ENCODE measurements at regions not wholly inside any gene's neighbourhood (a gene's known extent, or its start where the extent isn't known, plus 50 kb on each side); places are given as distances from the start of the nearest gene placed in this dataset.

DNA sequence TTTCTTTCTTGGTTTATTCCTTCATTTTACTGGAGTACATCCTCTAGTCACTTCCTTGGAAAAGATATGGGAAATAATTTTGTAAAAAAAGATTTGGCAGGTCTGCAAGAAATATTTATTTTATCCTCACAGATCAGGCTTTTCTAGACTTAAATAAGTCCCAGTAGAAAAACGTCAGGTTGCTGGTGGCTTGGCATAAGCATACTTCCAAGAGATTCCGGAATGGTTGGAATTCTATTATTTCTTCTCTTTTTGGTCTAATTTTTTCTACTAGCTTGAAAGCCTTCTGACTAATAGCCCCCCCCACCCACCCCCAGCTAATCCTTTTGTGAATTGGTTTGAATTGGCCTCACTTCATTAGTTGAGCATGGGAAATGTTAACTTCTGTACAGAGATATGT lies 147.6 kb downstream of the ZIC5 start:
- TF ChIP-seq, protein P1, sequence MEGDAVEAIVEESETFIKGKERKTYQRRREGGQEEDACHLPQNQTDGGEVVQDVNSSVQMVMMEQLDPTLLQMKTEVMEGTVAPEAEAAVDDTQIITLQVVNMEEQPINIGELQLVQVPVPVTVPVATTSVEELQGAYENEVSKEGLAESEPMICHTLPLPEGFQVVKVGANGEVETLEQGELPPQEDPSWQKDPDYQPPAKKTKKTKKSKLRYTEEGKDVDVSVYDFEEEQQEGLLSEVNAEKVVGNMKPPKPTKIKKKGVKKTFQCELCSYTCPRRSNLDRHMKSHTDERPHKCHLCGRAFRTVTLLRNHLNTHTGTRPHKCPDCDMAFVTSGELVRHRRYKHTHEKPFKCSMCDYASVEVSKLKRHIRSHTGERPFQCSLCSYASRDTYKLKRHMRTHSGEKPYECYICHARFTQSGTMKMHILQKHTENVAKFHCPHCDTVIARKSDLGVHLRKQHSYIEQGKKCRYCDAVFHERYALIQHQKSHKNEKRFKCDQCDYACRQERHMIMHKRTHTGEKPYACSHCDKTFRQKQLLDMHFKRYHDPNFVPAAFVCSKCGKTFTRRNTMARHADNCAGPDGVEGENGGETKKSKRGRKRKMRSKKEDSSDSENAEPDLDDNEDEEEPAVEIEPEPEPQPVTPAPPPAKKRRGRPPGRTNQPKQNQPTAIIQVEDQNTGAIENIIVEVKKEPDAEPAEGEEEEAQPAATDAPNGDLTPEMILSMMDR (IDR thresholded peaks at IDR 0.05), result no peak
- Histone ChIP-seq H3K4me1 (no peaks in the 10 kb centered on the region), H3K36me3 (no peaks in the 10 kb centered on the region), H3K27me3 (no peaks in the 10 kb centered on the region), H3K4me3 (no peak overlapping the region), H3K9me3 (no peaks in the 10 kb centered on the region), H3K9ac (ENCODE audit: low read depth in 2 of 2, low read length in 2 of 2) (no peak overlapping the region), H3K27ac (no peak overlapping the region)
- intact Hi-C loops (cut with DNase I), result no loop called here
- DNase-seq, result no peak

DNA sequence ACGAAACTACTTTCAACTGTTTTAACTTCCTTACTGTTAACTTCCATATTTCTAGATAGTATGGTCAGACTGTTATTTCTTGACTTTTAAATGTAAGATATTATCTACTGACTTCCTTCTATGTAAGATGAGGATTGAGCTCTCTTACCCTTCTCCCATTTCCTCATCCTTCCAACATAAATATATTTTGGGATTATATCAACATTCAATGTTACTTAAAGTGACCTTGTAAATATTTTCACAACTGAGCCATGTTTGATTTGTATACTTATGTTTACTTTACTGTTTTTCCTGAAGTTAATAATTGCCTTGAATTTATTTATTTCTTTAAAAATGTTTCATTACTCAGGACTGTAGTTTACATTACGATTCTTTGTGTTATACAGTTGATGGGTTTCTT lies 148.7 kb downstream of the ZIC5 start:
- Histone ChIP-seq H3K9ac (ENCODE audit: low read depth in 2 of 2, low read length in 2 of 2) (no peak overlapping the region), H3K4me1 (no peaks in the 10 kb centered on the region), H3K36me3 (no peaks in the 10 kb centered on the region), H3K27me3 (no peaks in the 10 kb centered on the region), H3K9me3 (no peaks in the 10 kb centered on the region), H3K4me3 (no peak overlapping the region), H3K27ac (no peak overlapping the region)
- TF ChIP-seq, protein P1 (IDR thresholded peaks at IDR 0.05), result no peak
- intact Hi-C loops (cut with DNase I), result no loop called here
- no peak for DNase-seq

DNA sequence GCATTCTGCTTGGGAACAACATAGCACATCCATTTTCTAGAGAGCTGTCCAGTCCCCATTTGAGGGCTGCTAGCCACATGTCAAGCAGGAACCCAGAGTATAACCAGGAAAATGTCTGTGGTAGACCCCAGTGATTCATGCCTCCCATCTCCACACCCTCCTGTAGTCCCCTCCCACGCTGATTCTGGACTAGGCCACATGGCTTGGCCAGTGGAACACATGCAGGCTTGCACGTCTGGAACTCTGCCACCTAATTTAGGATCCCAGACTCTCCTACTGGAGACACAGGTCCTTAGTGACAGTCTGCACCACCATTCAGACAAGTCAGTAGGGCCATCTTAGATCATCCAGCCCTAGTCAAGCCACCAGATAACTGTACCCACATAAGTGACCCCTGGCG lies 149.8 kb downstream of the ZIC5 start:
- H3K9ac ChIP-seq (ENCODE audit: low read depth in 2 of 2, low read length in 2 of 2), result no peak overlapping the region
- H3K27ac ChIP-seq, result no peak overlapping the region
- intact Hi-C loops (cut with DNase I), result no loop called here
- no peaks in the 10 kb centered on the region for H3K27me3 ChIP-seq
- H3K4me1 ChIP-seq, result no peaks in the 10 kb centered on the region
- DNase-seq, result no peak
- H3K9me3 ChIP-seq, result no peaks in the 10 kb centered on the region
- H3K36me3 ChIP-seq, result no peaks in the 10 kb centered on the region
- TF ChIP-seq, protein P1 (IDR thresholded peaks at IDR 0.05), result no peak
- H3K4me3 ChIP-seq, result no peak overlapping the region

DNA sequence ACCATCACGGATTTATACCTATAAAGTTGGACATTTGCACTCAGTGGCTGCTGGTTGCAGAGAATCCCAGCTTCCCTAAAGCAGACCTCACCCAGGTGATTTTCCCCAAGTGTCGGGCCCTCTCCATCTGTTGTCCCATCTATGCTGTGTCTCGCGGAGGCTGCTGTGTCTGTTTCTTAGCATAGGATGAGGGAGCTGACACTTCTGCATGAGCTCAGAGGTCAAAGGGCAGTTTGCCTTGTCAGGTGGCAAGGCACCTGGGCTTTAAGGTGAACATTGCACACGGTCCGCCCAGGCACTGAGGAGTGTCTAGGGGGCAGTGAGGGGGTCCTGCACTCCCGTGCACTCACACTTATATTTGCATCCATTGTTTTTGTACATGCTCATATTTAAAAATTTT lies 151.6 kb downstream of the ZIC5 start:
- Histone ChIP-seq H3K36me3 (no peaks in the 10 kb centered on the region), H3K27me3 (no peaks in the 10 kb centered on the region), H3K4me3 (no peak overlapping the region), H3K9ac (ENCODE audit: low read depth in 2 of 2, low read length in 2 of 2) (no peak overlapping the region), H3K4me1 (no peaks in the 10 kb centered on the region), H3K9me3 (no peaks in the 10 kb centered on the region), H3K27ac (no peak overlapping the region)
- TF ChIP-seq, protein P1 (IDR thresholded peaks at IDR 0.05), result no peak
- no peak for DNase-seq
- intact Hi-C loops (cut with DNase I), result no loop called here

DNA sequence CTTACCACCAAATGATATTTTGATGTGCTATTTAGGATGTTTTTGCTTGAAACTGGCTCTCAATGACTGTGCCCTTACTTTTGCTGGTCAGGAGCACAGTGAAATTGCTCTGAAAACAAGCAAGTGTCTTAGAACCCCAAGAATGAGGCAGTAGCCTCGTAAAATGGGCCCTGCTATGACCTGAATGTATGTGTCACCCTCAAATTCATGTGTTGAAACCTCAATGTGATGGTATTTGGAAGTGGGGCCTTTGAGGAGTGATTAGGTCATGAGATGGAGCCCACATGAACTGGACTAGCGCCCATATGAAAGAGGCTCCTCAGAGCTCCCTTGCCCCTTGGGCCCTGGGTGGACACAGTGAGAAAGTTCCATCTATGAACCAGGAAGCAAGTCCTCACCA lies 155.2 kb downstream of the ZIC5 start:
- H3K27ac ChIP-seq, result no peak overlapping the region
- TF ChIP-seq, protein P1 (IDR thresholded peaks at IDR 0.05), result no peak
- intact Hi-C loops (cut with DNase I), result no loop called here

More for the DNA sequence above, 155.2 kb downstream of the ZIC5 start:
- Histone ChIP-seq H3K36me3 (no peaks in the 10 kb centered on the region), H3K27me3 (no peaks in the 10 kb centered on the region), H3K4me3 (no peak overlapping the region), H3K9me3 (no peaks in the 10 kb centered on the region), H3K9ac (ENCODE audit: low read depth in 2 of 2, low read length in 2 of 2) (no peak overlapping the region), H3K4me1 (no peaks in the 10 kb centered on the region)
- no peak for DNase-seq
